Upper lobe of left lung (tissue), 4 donors: ENCODE measurements at regions not wholly inside any gene's neighbourhood (a gene's known extent, or its start where the extent isn't known, plus 50 kb on each side); places are given as distances from the start of the nearest gene placed in this dataset.

ENCODE experiments used
- CTCF ChIP-seq, 6 experiments: fragments of 450-650 bp in 4 of 6; fragments of 200-600 bp in 2 of 6; sonication (generic) in 2 of 6; IDR thresholded peaks; one replicate each; pipeline ENCODE4 v1.5.1; 2016 to 2019; ENCODE audit warnings: antibody characterized with exemption in 6 of 6
- EP300 ChIP-seq, 4 donors: sonication (generic); formaldehyde crosslinking; IDR thresholded peaks; one replicate each; pipeline ENCODE4 v1.5.1; 2017; ENCODE audit warnings: antibody characterized with exemption in 4 of 4, control low read depth in 2 of 4
- POLR2A ChIP-seq, 4 donors: fragments of 450-650 bp; IDR thresholded peaks; one replicate each; pipeline ENCODE4 v1.5.1; 2016 to 2017; ENCODE audit warnings: antibody characterized with exemption in 4 of 4, mild to moderate bottlenecking in 2 of 4

DNA sequence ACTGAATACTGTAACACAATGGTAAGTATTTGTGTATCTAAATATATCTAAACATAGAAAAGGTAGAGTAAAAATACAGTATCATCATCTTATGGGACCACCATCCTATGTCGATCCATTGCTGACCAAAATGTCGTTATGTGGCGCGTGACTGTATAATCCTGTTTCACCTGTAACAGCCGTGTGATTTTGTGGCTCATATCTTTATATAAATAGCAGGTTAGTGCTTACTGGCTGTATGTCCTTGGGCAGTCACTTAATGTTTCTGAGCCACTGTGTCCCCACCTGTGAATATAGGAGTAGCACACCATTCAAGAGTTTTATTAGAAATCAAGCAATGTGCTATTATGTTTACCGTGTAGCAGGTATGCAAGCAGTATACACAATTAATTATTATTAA, 226.2 kb upstream of the FAT1 start:
- TF ChIP-seq CTCF (IDR thresholded peaks at IDR 0.05): no peak
- TF ChIP-seq POLR2A (IDR thresholded peaks at IDR 0.05): no peak
- no peak for TF ChIP-seq EP300 (IDR thresholded peaks at IDR 0.05)
